OCI-LY7 (cell line): ENCODE measurements at regions not wholly inside any gene's neighbourhood (a gene's known extent, or its start where the extent isn't known, plus 50 kb on each side); places are given as distances from the start of the nearest gene placed in this dataset.

Experiments used
- BruUV-seq: library from RNA; stranded (reverse); fragments of 400-500 nt; replicated peaks from 2 replicates; lab custom pipeline; 2021; lab: Mats Ljungman, UMichigan
- CTCF ChIA-PET: fragments of 300-600 bp; sonication (Branson Sonifier 250); formaldehyde crosslinking; loops from one replicate; lab custom pipeline; 2022; ENCODE audit warnings: antibody characterized with exemption; ENCODE audit not compliant: unreplicated experiment; lab: Charles Lee
- POLR2A ChIA-PET: fragments of 300-600 bp; sonication (Branson Sonifier 250); formaldehyde crosslinking; loops from one replicate; lab custom pipeline; 2022; ENCODE audit warnings: antibody characterized with exemption; lab: Charles Lee
- DNase-seq: peaks from one replicate; pipeline ENCODE4 v3.0.0-alpha.2; 2015; ENCODE audit warnings: low spot score
- H2AFZ ChIP-seq: fragments of 200-600 bp; sonication (generic), shearing (Covaris generic); 2 replicates; pipeline ENCODE4 v1.6.1; 2014; ENCODE audit warnings: mild to moderate bottlenecking, antibody characterized with exemption, low read length, moderate library complexity
- H3K27ac ChIP-seq: fragments of 200-600 bp; sonication (generic); 2 replicates; pipeline ENCODE4 v1.5.1; 2014; ENCODE audit warnings: mixed run types, low read depth, mild to moderate bottlenecking, moderate library complexity, low read length, inconsistent platforms; ENCODE audit not compliant: poor library complexity, severe bottlenecking
- H3K36me3 ChIP-seq: fragments of 200-600 bp; sonication (generic); 2 replicates; pipeline ENCODE4 v1.6.1; 2014; ENCODE audit warnings: mild to moderate bottlenecking, antibody characterized with exemption, low read length, moderate library complexity, mixed read lengths; ENCODE audit not compliant: insufficient read depth
- H3K4me1 ChIP-seq: fragments of 200-600 bp; sonication (generic); 2 replicates; pipeline ENCODE4 v1.5.1; 2014; ENCODE audit warnings: mild to moderate bottlenecking, low read length; ENCODE audit not compliant: insufficient read depth, poor library complexity, severe bottlenecking
- H3K4me2 ChIP-seq: fragments of 200-600 bp; sonication (generic); 2 replicates; pipeline ENCODE4 v1.6.1; 2014; ENCODE audit warnings: mild to moderate bottlenecking, low read length
- H3K4me3 ChIP-seq: fragments of 200-600 bp; sonication (generic); 2 replicates; pipeline ENCODE4 v1.5.1; 2014; ENCODE audit warnings: mild to moderate bottlenecking, low read depth, low read length; ENCODE audit not compliant: poor library complexity, severe bottlenecking
- H3K79me2 ChIP-seq: fragments of 200-600 bp; sonication (generic); 2 replicates; pipeline ENCODE4 v1.6.1; 2016; ENCODE audit warnings: low read depth, mild to moderate bottlenecking, low read length, moderate library complexity, mixed read lengths; ENCODE audit not compliant: insufficient read depth
- H3K9me2 ChIP-seq: fragments of 200-600 bp; sonication (generic); 2 replicates; pipeline ENCODE4 v1.6.1; 2016; ENCODE audit warnings: mild to moderate bottlenecking, low read length, mixed read lengths; ENCODE audit not compliant: insufficient read depth
- H3K9me3 ChIP-seq: fragments of 200-600 bp; sonication (generic); 2 replicates; pipeline ENCODE4 v1.6.1; 2014; ENCODE audit warnings: mild to moderate bottlenecking, mixed run types, low read length, mixed read lengths
- H4K20me1 ChIP-seq: fragments of 200-600 bp; sonication (generic); 2 replicates; pipeline ENCODE4 v1.6.1; 2014; ENCODE audit warnings: mild to moderate bottlenecking, antibody characterized with exemption, low read length, moderate library complexity, mixed read lengths; ENCODE audit not compliant: insufficient read depth
- CTCF ChIP-seq: fragments of 200-600 bp; sonication (generic); conservative IDR thresholded peaks from 2 replicates; pipeline ENCODE4 v1.5.1; 2014; ENCODE audit warnings: mild to moderate bottlenecking, antibody characterized with exemption, low read length, moderate library complexity, mixed read lengths
- EZH2phosphoT487 ChIP-seq: fragments of 200-600 bp; sonication (generic); IDR thresholded peaks from 2 replicates; pipeline ENCODE4 v1.6.1; 2018; ENCODE audit warnings: low read depth, borderline replicate concordance, mild to moderate bottlenecking, mixed run types, antibody characterized with exemption, low read length, moderate library complexity, mixed read lengths
- intact Hi-C: fragments of 100-400 bp; cut with micrococcal nuclease; formaldehyde crosslinking; loops from one replicate; pipeline ENCODE4 v1.10.0; 2022; ENCODE audit not compliant: unreplicated experiment

GRCh38 chr1:4312024-4312423 is 342.4 kb upstream of the AJAP1 start:
- peak; percentile 35 for DNase-seq
- Histone ChIP-seq H3K36me3 (peaks cover 25% of the 10 kb centered on the region; the same call in 1 of the 2 replicates), H3K9me3 (peaks cover 40% of the 10 kb centered on the region), H3K4me1 (peaks cover 54% of the 10 kb centered on the region), H3K27ac (peak overlapping the region; percentile 65), H3K4me3 (peak overlapping the region; percentile 12), H4K20me1 (no peaks in the 10 kb centered on the region), H3K79me2 (no peaks in the 10 kb centered on the region), H2AFZ (peak overlapping the region; percentile 26; the same call in 1 of the 2 replicates), H3K9me2 (no peaks in the 10 kb centered on the region), H3K4me2 (peak overlapping the region; percentile 73)
- ChIA-PET POLR2A (interaction anchor here (0.6 kb wide), 1 partner anchor 167 kb away, joined by 3 read pairs; no protein-coding TSS in a partner anchor), CTCF (no interaction called here)
- TF ChIP-seq EZH2phosphoT487 (no peak), CTCF (no peak)
- intact Hi-C loops: loop anchor here (5.0 to 10.0 kb wide), 3 partner anchors 185 to 913 kb away; no protein-coding TSS in a partner anchor
- no TSS peak for BruUV-seq

- Histone ChIP-seq H3K4me1 (peaks cover 26% of the 10 kb centered on the region), H3K27ac (no peak overlapping the region), H3K4me3 (no peak overlapping the region), H3K36me3 (peaks cover 25% of the 10 kb centered on the region; the same call in 1 of the 2 replicates), H2AFZ (no peak overlapping the region), H3K4me2 (no peak overlapping the region), H4K20me1 (no peaks in the 10 kb centered on the region), H3K9me2 (no peaks in the 10 kb centered on the region), H3K79me2 (no peaks in the 10 kb centered on the region), H3K9me3 (peaks cover 40% of the 10 kb centered on the region)
- intact Hi-C loops: loop anchor here (10.0 kb wide), 1 partner anchor 910 kb away; no protein-coding TSS in a partner anchor
- BruUV-seq: no TSS peak
- ChIA-PET CTCF (no interaction called here), POLR2A (interaction anchor here (0.8 kb wide), 1 partner anchor 1773 kb away, joined by 4 read pairs; no protein-coding TSS in a partner anchor)
- DNase-seq: no peak
- TF ChIP-seq EZH2phosphoT487 (no peak), CTCF (no peak)
These were observed 339.2 kb upstream of the AJAP1 start for GRCh38 chr1:4315202-4315601.

GRCh38 chr1:4317207-4317606 is 337.2 kb upstream of the AJAP1 start:
- Histone ChIP-seq H3K9me3 (peaks cover 40% of the 10 kb centered on the region), H4K20me1 (no peaks in the 10 kb centered on the region), H3K4me2 (no peak overlapping the region), H3K79me2 (no peaks in the 10 kb centered on the region), H3K27ac (no peak overlapping the region), H3K36me3 (peaks cover 20% of the 10 kb centered on the region; the same call in 1 of the 2 replicates), H2AFZ (no peak overlapping the region), H3K4me3 (no peak overlapping the region), H3K9me2 (no peaks in the 10 kb centered on the region), H3K4me1 (peaks cover 6% of the 10 kb centered on the region)
- BruUV-seq: no TSS peak
- DNase-seq: no peak
- TF ChIP-seq EZH2phosphoT487: no peak
- no peak for TF ChIP-seq CTCF
- ChIA-PET CTCF (no interaction called here), POLR2A (no interaction called here)
- intact Hi-C loops: loop anchor here (10.0 kb wide), 1 partner anchor 908 kb away; no protein-coding TSS in a partner anchor
